ENCODE measurements at regions not wholly inside any gene's neighbourhood (a gene's known extent, or its start where the extent isn't known, plus 50 kb on each side); places are given as distances from the start of the nearest gene placed in this dataset.

GRCh38 chr1:76793594-76793993 is 73.7 kb upstream of the ST6GALNAC5 start:
- H3K27me3 ChIP-seq (ENCODE audit: control insufficient read depth, insufficient read depth, low read length): no peaks in the 10 kb centered on the region
- ATAC-seq (ENCODE audit: low read depth in 2 of 2) (no peak), DNase-seq (no peak)
- H3K36me3 ChIP-seq (ENCODE audit: control insufficient read depth, insufficient read depth, low read length): no peaks in the 10 kb centered on the region
- Mint-ChIP-seq H3K36me3 (no peaks in the 10 kb centered on the region), H3K4me1 (no peaks in the 10 kb centered on the region), H3K27me3 (no peaks in the 10 kb centered on the region), H3K4me3 (no peak overlapping the region), H3K9me3 (peaks cover 0 to 3% (median 0%) of the 10 kb centered on the region in 7 donors), H3K27ac (no peak overlapping the region)
- H3K4me3 ChIP-seq (ENCODE audit: low read depth, low read length): no peak overlapping the region
- H3K27ac ChIP-seq (ENCODE audit: insufficient read depth, low read length, poor library complexity, severe bottlenecking): no peak overlapping the region
- H3K4me1 ChIP-seq (ENCODE audit: control insufficient read depth, insufficient read depth, low read length, poor library complexity, severe bottlenecking): no peaks in the 10 kb centered on the region
- H3K9me3 ChIP-seq (ENCODE audit: control insufficient read depth in 2 of 2, low read length in 2 of 2): no peaks in the 10 kb centered on the region

GRCh38 chr1:76799700-76800099 is 67.6 kb upstream of the ST6GALNAC5 start:
- Mint-ChIP-seq H3K27me3 (no peaks in the 10 kb centered on the region), H3K4me3 (no peak overlapping the region), H3K27ac (no peak overlapping the region), H3K4me1 (no peaks in the 10 kb centered on the region), H3K9me3 (no peaks in the 10 kb centered on the region), H3K36me3 (no peaks in the 10 kb centered on the region)
- Histone ChIP-seq H3K27ac (ENCODE audit: insufficient read depth, low read length, poor library complexity, severe bottlenecking) (no peak overlapping the region), H3K4me3 (ENCODE audit: low read depth, low read length) (no peak overlapping the region), H3K4me1 (ENCODE audit: control insufficient read depth, insufficient read depth, low read length, poor library complexity, severe bottlenecking) (no peaks in the 10 kb centered on the region), H3K27me3 (ENCODE audit: control insufficient read depth, insufficient read depth, low read length) (no peaks in the 10 kb centered on the region), H3K9me3 (ENCODE audit: control insufficient read depth in 2 of 2, low read length in 2 of 2) (no peaks in the 10 kb centered on the region), H3K36me3 (ENCODE audit: control insufficient read depth, insufficient read depth, low read length) (no peaks in the 10 kb centered on the region)
- no peak for ATAC-seq (ENCODE audit: low read depth in 2 of 2)
- DNase-seq: no peak

GRCh38 chr1:76802094-76802493 is 65.2 kb upstream of the ST6GALNAC5 start:
- no peaks in the 10 kb centered on the region for H3K36me3 Mint-ChIP-seq
- no peaks in the 10 kb centered on the region for H3K27me3 Mint-ChIP-seq
- no peak overlapping the region for H3K4me3 ChIP-seq (ENCODE audit: low read depth, low read length)
- no peaks in the 10 kb centered on the region for H3K36me3 ChIP-seq (ENCODE audit: control insufficient read depth, insufficient read depth, low read length)
- no peaks in the 10 kb centered on the region for H3K4me1 Mint-ChIP-seq
- DNase-seq: no peak
- no peak overlapping the region for H3K27ac ChIP-seq (ENCODE audit: insufficient read depth, low read length, poor library complexity, severe bottlenecking)
- H3K4me1 ChIP-seq (ENCODE audit: control insufficient read depth, insufficient read depth, low read length, poor library complexity, severe bottlenecking): no peaks in the 10 kb centered on the region
- H3K9me3 Mint-ChIP-seq: no peaks in the 10 kb centered on the region
- H3K27me3 ChIP-seq (ENCODE audit: control insufficient read depth, insufficient read depth, low read length): no peaks in the 10 kb centered on the region
- no peak overlapping the region for H3K4me3 Mint-ChIP-seq
- no peaks in the 10 kb centered on the region for H3K9me3 ChIP-seq (ENCODE audit: control insufficient read depth in 2 of 2, low read length in 2 of 2)
- no peak for ATAC-seq (ENCODE audit: low read depth in 2 of 2)
- peak overlapping the region in 1 of 3 donors; percentile 15 for H3K27ac Mint-ChIP-seq

- Histone ChIP-seq H3K27me3 (ENCODE audit: control insufficient read depth, insufficient read depth, low read length) (no peaks in the 10 kb centered on the region), H3K4me1 (ENCODE audit: control insufficient read depth, insufficient read depth, low read length, poor library complexity, severe bottlenecking) (no peaks in the 10 kb centered on the region), H3K4me3 (ENCODE audit: low read depth, low read length) (no peak overlapping the region), H3K9me3 (ENCODE audit: control insufficient read depth in 2 of 2, low read length in 2 of 2) (no peaks in the 10 kb centered on the region), H3K36me3 (ENCODE audit: control insufficient read depth, insufficient read depth, low read length) (no peaks in the 10 kb centered on the region), H3K27ac (ENCODE audit: insufficient read depth, low read length, poor library complexity, severe bottlenecking) (no peak overlapping the region)
- DNase-seq (no peak), ATAC-seq (ENCODE audit: low read depth in 2 of 2) (no peak)
- Mint-ChIP-seq H3K4me3 (no peak overlapping the region), H3K27me3 (no peaks in the 10 kb centered on the region), H3K36me3 (no peaks in the 10 kb centered on the region), H3K27ac (no peak overlapping the region), H3K4me1 (no peaks in the 10 kb centered on the region), H3K9me3 (peaks cover 0 to 6% (median 0%) of the 10 kb centered on the region in 7 donors)
Measured at GRCh38 chr1:76807543-76808260, 59.6 kb upstream of the ST6GALNAC5 start.

Data from CD4-positive, CD25-positive, alpha-beta regulatory T cell (primary cell).